HL-60 (cell line): ENCODE measurements at regions not wholly inside any gene's neighbourhood (a gene's known extent, or its start where the extent isn't known, plus 50 kb on each side); places are given as distances from the start of the nearest gene placed in this dataset.

Experiments used
- POLR2AphosphoS5 ChIP-seq: IDR thresholded peaks from 2 replicates; pipeline ENCODE4 v1.6.1; 2012; ENCODE audit warnings: low read depth
- TF ChIP-seq, protein P1 (sequence below): IDR thresholded peaks from one replicate; pipeline ENCODE4 v1.5.1; 2011; ENCODE audit warnings: low read length, control low read depth, inconsistent platforms; ENCODE audit not compliant: insufficient read depth
- TF ChIP-seq, protein P2 (sequence below): IDR thresholded peaks from 2 replicates; pipeline ENCODE4 v1.6.1; 2012; ENCODE audit warnings: low read depth; ENCODE audit not compliant: insufficient replicate concordance

DNA sequence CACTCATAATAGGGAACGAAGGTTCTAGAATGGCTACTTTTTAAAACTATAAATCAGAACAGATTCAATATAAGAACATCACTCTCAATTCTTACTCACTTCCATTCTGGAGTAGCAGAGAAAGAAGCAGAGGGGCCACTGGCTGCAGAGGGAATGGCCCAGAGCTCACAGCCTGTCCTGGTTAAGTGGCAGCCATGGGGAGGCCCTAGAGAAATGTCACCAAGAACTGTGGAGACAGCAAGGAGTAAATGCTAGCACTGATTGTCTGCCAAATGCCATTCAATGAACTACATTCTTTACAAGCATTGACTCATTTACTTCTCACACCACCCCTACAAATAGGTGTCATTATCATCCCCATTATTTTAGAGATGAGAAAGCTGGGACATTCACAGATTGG lies 74.6 kb upstream of the KCNMA1 start:
- TF ChIP-seq, protein P1, sequence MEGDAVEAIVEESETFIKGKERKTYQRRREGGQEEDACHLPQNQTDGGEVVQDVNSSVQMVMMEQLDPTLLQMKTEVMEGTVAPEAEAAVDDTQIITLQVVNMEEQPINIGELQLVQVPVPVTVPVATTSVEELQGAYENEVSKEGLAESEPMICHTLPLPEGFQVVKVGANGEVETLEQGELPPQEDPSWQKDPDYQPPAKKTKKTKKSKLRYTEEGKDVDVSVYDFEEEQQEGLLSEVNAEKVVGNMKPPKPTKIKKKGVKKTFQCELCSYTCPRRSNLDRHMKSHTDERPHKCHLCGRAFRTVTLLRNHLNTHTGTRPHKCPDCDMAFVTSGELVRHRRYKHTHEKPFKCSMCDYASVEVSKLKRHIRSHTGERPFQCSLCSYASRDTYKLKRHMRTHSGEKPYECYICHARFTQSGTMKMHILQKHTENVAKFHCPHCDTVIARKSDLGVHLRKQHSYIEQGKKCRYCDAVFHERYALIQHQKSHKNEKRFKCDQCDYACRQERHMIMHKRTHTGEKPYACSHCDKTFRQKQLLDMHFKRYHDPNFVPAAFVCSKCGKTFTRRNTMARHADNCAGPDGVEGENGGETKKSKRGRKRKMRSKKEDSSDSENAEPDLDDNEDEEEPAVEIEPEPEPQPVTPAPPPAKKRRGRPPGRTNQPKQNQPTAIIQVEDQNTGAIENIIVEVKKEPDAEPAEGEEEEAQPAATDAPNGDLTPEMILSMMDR, result no peak
- TF ChIP-seq POLR2AphosphoS5, result no peak
- TF ChIP-seq, protein P2, sequence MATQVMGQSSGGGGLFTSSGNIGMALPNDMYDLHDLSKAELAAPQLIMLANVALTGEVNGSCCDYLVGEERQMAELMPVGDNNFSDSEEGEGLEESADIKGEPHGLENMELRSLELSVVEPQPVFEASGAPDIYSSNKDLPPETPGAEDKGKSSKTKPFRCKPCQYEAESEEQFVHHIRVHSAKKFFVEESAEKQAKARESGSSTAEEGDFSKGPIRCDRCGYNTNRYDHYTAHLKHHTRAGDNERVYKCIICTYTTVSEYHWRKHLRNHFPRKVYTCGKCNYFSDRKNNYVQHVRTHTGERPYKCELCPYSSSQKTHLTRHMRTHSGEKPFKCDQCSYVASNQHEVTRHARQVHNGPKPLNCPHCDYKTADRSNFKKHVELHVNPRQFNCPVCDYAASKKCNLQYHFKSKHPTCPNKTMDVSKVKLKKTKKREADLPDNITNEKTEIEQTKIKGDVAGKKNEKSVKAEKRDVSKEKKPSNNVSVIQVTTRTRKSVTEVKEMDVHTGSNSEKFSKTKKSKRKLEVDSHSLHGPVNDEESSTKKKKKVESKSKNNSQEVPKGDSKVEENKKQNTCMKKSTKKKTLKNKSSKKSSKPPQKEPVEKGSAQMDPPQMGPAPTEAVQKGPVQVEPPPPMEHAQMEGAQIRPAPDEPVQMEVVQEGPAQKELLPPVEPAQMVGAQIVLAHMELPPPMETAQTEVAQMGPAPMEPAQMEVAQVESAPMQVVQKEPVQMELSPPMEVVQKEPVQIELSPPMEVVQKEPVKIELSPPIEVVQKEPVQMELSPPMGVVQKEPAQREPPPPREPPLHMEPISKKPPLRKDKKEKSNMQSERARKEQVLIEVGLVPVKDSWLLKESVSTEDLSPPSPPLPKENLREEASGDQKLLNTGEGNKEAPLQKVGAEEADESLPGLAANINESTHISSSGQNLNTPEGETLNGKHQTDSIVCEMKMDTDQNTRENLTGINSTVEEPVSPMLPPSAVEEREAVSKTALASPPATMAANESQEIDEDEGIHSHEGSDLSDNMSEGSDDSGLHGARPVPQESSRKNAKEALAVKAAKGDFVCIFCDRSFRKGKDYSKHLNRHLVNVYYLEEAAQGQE, result no peak
